Natural killer cell (primary cell): ENCODE measurements at regions not wholly inside any gene's neighbourhood (a gene's known extent, or its start where the extent isn't known, plus 50 kb on each side); places are given as distances from the start of the nearest gene placed in this dataset.

Source experiments
- ATAC-seq, 3 donors: fragments of 150-1000 bp in 2 of 3; fragments of 200-7000 bp in 1 of 3; cut with Tn5 transposase; 1 replicate in 1 of 3; 2 replicates in 2 of 3; pipeline ENCODE4 v1.10.0; 2021; ENCODE audit warnings: mild to moderate bottlenecking in 2 of 3, moderate library complexity in 2 of 3
- DNase-seq, 2 donors: peaks; one replicate each; pipeline versions ENCODE4 v3.0.0 to v3.0.0-alpha.2; 2013 to 2021; ENCODE audit warnings: mixed read lengths in 1 of 2
- H3K27ac ChIP-seq: one replicate; pipeline ENCODE4 v1.5.1; 2013; ENCODE audit warnings: mild to moderate bottlenecking, low read length
- H3K27me3 ChIP-seq: one replicate; pipeline ENCODE4 v1.6.1; 2013; ENCODE audit warnings: low read length; ENCODE audit not compliant: control insufficient read depth, insufficient read depth
- H3K36me3 ChIP-seq: one replicate; pipeline ENCODE4 v1.6.1; 2013; ENCODE audit warnings: low read length; ENCODE audit not compliant: control insufficient read depth, insufficient read depth
- H3K4me1 ChIP-seq: one replicate; pipeline ENCODE4 v1.6.1; 2013; ENCODE audit warnings: low read length; ENCODE audit not compliant: control insufficient read depth, insufficient read depth
- H3K4me3 ChIP-seq: one replicate; pipeline ENCODE4 v1.5.1; 2013; ENCODE audit warnings: low read length
- H3K9me3 ChIP-seq: one replicate; pipeline ENCODE4 v1.6.1; 2013; ENCODE audit warnings: low read length; ENCODE audit not compliant: control insufficient read depth, insufficient read depth
- H3K27ac Mint-ChIP-seq, 2 donors: one replicate each; pipeline ENCODE4 v1.8.0; 2022; ENCODE audit warnings: mild to moderate bottlenecking in 2 of 2, mixed read lengths in 2 of 2, moderate library complexity in 1 of 2
- H3K27me3 Mint-ChIP-seq, 2 donors: one replicate each; pipeline ENCODE4 v1.8.0; 2022; ENCODE audit warnings: low read depth in 2 of 2, mixed read lengths in 2 of 2
- H3K36me3 Mint-ChIP-seq: one replicate; pipeline ENCODE4 v1.8.0; 2022; ENCODE audit warnings: mixed read lengths
- H3K4me1 Mint-ChIP-seq, 2 donors: one replicate each; pipeline ENCODE4 v1.8.0; 2022; ENCODE audit warnings: mixed read lengths in 2 of 2
- H3K4me3 Mint-ChIP-seq: one replicate; pipeline ENCODE4 v1.8.0; 2022; ENCODE audit warnings: mild to moderate bottlenecking, moderate library complexity, mixed read lengths
- H3K9me3 Mint-ChIP-seq, 2 donors: one replicate each; pipeline ENCODE4 v1.8.0; 2022; ENCODE audit warnings: mixed read lengths in 2 of 2
- WGBS: methylation state at CpG from one replicate; pipeline ENCODE4 v1.1.7; 2013; ENCODE audit warnings: missing lambda C conversion rate; ENCODE audit not compliant: insufficient coverage; 5-methylcytosine and 5-hydroxymethylcytosine counted together
- intact Hi-C: fragments of 100-400 bp; cut with micrococcal nuclease; formaldehyde crosslinking; loops from one replicate; pipeline ENCODE4 v1.14.2; 2022
- TF ChIP-seq, protein P1 (sequence below): fragments of 200-600 bp; IDR thresholded peaks from one replicate; pipeline ENCODE4 v1.8.0; 2022; ENCODE audit warnings: antibody characterized with exemption

DNA sequence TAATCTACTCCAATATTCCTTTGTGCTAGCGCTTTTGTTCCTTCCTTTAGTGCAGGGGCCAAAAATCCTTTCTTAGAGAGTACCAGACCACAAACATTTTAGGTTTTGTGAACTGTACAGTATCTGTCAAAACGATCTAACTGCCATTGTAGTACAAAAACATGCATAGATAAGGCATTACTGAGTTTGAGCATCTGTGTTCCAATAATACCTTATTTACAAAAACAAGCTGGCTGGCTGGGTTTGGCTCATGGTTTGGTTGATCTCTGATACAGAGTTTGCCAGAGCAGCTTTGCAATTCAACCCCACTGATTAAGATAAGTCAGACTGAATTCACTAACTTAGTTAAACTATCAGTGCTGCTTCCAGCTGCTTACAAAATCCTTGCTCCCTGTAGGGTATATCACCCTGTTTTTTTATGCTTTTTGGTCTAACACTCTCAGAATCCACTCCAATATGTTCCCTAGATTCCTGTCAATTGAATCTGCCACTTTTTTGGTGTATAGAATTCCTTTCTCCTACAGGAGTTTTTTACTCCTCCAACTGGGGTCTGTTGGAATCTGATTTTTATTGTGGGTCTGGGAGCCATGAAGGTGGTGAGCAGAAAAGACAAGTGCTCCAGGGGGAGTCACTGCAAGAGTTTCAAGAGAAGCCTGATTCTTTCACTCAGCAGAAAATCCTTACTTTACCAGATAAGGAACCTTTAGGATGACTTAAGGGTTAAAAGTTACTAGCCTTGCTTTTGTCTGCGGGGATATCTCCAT is 1399.4 kb downstream of the EFNB2 start:
- DNase-seq (no peak), ATAC-seq (no peak)
- no peaks in the 10 kb centered on the region for H3K27me3 ChIP-seq
- H3K36me3 ChIP-seq: no peaks in the 10 kb centered on the region
- intact Hi-C loops: loop anchor here (5.0 kb wide), 1 partner anchor 1431 kb away; the partner anchor contains the start of gene ARGLU1
- H3K9me3 ChIP-seq: no peaks in the 10 kb centered on the region
- H3K27ac Mint-ChIP-seq: no peak overlapping the region
- WGBS: 56% methylated on average over 3 of the region's 3 CpGs
- no peak overlapping the region for H3K27ac ChIP-seq
- no peaks in the 10 kb centered on the region for H3K36me3 Mint-ChIP-seq
- H3K9me3 Mint-ChIP-seq: no peaks in the 10 kb centered on the region
- H3K4me1 ChIP-seq: peaks cover 5% of the 10 kb centered on the region
- peaks cover 21 to 22% of the 10 kb centered on the region in 2 donors for H3K4me1 Mint-ChIP-seq
- no peak overlapping the region for H3K4me3 Mint-ChIP-seq
- no peaks in the 10 kb centered on the region for H3K27me3 Mint-ChIP-seq
- TF ChIP-seq, protein P1, sequence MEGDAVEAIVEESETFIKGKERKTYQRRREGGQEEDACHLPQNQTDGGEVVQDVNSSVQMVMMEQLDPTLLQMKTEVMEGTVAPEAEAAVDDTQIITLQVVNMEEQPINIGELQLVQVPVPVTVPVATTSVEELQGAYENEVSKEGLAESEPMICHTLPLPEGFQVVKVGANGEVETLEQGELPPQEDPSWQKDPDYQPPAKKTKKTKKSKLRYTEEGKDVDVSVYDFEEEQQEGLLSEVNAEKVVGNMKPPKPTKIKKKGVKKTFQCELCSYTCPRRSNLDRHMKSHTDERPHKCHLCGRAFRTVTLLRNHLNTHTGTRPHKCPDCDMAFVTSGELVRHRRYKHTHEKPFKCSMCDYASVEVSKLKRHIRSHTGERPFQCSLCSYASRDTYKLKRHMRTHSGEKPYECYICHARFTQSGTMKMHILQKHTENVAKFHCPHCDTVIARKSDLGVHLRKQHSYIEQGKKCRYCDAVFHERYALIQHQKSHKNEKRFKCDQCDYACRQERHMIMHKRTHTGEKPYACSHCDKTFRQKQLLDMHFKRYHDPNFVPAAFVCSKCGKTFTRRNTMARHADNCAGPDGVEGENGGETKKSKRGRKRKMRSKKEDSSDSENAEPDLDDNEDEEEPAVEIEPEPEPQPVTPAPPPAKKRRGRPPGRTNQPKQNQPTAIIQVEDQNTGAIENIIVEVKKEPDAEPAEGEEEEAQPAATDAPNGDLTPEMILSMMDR: no peak
- H3K4me3 ChIP-seq: no peak overlapping the region

GRCh38 chr13:105127732-105128131 is 1407.7 kb downstream of the EFNB2 start:
- no peaks in the 10 kb centered on the region for H3K36me3 ChIP-seq
- no peak overlapping the region for H3K4me3 ChIP-seq
- H3K27ac Mint-ChIP-seq: no peak overlapping the region
- no peaks in the 10 kb centered on the region for H3K27me3 ChIP-seq
- no peak for DNase-seq
- no peak overlapping the region for H3K4me3 Mint-ChIP-seq
- H3K27me3 Mint-ChIP-seq: peaks cover 0 to 3% of the 10 kb centered on the region in 2 donors
- no peaks in the 10 kb centered on the region for H3K36me3 Mint-ChIP-seq
- 91% methylated on average over 2 of the region's 2 CpGs for WGBS
- no peak overlapping the region for H3K27ac ChIP-seq
- H3K9me3 ChIP-seq: no peaks in the 10 kb centered on the region
- no peak for ATAC-seq
- H3K4me1 Mint-ChIP-seq: no peaks in the 10 kb centered on the region
- TF ChIP-seq, protein P1: no peak
- H3K9me3 Mint-ChIP-seq: no peaks in the 10 kb centered on the region
- intact Hi-C loops: no loop called here
- no peaks in the 10 kb centered on the region for H3K4me1 ChIP-seq

GRCh38 chr13:105121221-105121620 is 1414.2 kb downstream of the EFNB2 start:
- Mint-ChIP-seq H3K27me3 (peaks cover 2 to 6% of the 10 kb centered on the region in 2 donors), H3K4me3 (no peak overlapping the region), H3K36me3 (no peaks in the 10 kb centered on the region), H3K9me3 (no peaks in the 10 kb centered on the region), H3K27ac (no peak overlapping the region), H3K4me1 (no peaks in the 10 kb centered on the region)
- WGBS: 91% methylated on average over 4 of the region's 4 CpGs
- TF ChIP-seq, protein P1: no peak
- H3K36me3 ChIP-seq: no peaks in the 10 kb centered on the region
- H3K4me1 ChIP-seq: no peaks in the 10 kb centered on the region
- H3K4me3 ChIP-seq: no peak overlapping the region
- DNase-seq (no peak), ATAC-seq (no peak)
- intact Hi-C loops: no loop called here
- no peaks in the 10 kb centered on the region for H3K9me3 ChIP-seq
- no peak overlapping the region for H3K27ac ChIP-seq
- H3K27me3 ChIP-seq: no peaks in the 10 kb centered on the region
